NCI-H226 (cell line): ENCODE measurements at regions not wholly inside any gene's neighbourhood (a gene's known extent, or its start where the extent isn't known, plus 50 kb on each side); places are given as distances from the start of the nearest gene placed in this dataset.

Experiments
- DNase-seq: peaks from one replicate; pipeline ENCODE4 v3.0.0-alpha.2; 2015

- no peak for DNase-seq
These were observed 180.5 kb downstream of the ZNF365 start for GRCh38 chr10:62554632-62555199.

- DNase-seq, result no peak
These were observed 185.5 kb downstream of the ZNF365 start for GRCh38 chr10:62559481-62560200.

DNA sequence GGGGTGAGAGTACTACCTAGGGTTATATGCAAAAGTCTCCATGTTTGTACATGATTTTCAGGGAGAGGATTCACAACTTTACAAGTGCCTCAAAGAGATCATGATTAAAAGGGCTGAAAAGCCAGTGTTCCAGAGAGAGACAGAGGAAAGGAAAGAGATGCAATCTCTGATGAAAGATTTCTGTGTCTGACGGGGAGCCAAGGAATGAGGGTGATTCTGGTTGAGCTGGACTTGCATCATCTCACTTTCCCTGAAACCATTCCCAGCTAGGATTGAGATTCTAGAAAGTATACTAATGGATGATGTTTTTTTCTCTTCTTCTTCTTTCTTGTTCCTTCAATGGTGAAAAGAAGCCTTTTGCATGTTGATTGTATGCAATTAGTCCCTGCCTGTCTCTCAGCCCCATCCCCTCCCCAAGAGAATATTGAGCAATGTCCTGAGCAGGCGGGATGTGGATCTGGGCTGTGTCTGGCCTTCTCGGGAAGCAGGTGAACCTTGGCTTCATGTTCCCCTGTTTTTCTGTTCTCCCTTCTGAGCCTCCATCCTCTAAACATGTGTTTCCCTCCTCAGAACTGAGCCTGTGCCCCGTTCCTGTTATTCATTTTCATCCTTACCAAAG, 186.1 kb downstream of the ZNF365 start:
- peak; percentile 30 for DNase-seq

DNA sequence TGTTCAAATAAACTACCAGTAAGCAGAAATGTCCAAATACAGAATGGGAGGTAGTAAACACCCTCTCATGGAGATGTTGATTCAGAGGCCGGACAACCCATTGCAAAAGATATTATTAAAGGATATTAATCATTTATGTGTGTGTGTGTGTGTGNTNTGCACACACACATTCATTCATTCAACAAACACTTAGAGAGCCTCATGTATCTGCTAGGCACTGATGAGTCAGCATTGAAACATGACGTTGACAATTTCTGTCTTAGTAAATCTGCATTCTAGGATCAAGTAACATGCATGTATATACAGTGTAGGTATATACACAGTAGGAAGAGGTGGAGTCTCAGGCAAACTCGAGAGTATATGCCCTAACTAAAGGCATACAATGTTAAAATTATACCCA, 187.0 kb downstream of the ZNF365 start:
- no peak for DNase-seq

GRCh38 chr10:62562101-62562500, 187.9 kb downstream of the ZNF365 start:
- DNase-seq, result no peak

DNA sequence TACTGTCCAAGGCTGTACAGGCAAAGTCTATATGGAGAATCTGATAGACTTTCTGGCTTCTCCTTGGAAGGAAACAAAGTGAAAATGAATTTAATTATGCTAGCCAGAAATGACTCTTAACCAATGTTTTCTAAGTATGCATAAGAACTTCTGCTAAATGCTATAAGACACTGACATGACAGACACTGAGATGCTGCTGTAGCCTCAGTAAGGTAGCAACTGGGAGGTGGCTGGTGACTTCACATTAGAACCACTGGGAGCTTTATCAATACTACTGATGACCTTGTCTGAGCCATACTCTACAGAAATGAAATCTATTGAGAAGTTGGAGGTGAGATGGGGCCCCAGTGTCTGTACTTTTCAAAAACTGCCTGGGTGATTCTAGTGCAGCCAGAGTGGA, 188.6 kb downstream of the ZNF365 start:
- DNase-seq, result no peak

GRCh38 chr10:62573929-62574328, 199.8 kb downstream of the ZNF365 start:
- no peak for DNase-seq

- DNase-seq, result no peak
These were observed 202.9 kb downstream of the ZNF365 start for GRCh38 chr10:62577076-62577475.

GRCh38 chr10:62577666-62578291, 203.6 kb downstream of the ZNF365 start:
- no peak for DNase-seq

- DNase-seq, result no peak
These were observed 204.1 kb downstream of the ZNF365 start for GRCh38 chr10:62578301-62578700.

DNA sequence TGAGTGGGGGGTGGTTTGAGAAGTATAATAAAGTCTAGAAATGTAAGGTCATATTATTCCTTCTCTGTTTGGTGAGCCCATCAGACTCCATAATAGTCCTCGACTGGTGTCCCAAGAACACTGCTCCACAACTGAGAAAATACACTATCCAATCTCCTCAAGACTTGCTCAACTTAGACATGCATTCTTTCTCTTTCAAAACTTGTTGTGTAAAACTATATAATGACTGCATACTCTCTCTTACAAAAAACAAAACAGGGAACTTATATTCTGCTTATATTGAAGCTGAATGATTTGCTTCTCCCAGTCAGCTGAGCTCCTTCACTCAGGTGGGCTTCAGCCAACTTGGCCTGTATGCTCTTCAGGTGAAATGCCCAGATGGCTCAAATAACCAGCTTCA, 204.7 kb downstream of the ZNF365 start:
- no peak for DNase-seq

- DNase-seq, result no peak
These were observed 206.2 kb downstream of the ZNF365 start for GRCh38 chr10:62580396-62580795.

DNA sequence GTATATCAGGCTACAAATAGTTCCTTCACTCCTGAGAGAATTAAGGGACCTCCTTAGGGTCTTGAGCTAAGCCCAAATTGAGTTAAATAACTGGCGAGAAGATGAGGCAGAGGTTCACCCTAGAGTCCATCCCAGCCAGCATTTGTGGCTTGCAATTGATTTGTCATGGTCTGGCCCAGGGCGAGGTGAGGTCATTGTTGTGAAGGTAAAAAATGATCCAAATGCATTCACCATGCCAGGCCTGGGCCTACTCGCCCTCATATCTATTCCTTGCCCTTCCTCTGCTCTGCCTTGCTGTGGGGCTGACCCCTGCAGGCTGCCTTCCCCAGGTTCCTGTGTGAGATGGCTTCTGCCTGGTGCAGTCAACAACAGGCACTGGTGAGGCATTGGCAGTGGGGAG, 207.2 kb downstream of the ZNF365 start:
- DNase-seq, result no peak

- no peak for DNase-seq
These were observed 208.0 kb downstream of the ZNF365 start for GRCh38 chr10:62582101-62582705.

- peak; percentile 88 for DNase-seq
These were observed 208.6 kb downstream of the ZNF365 start for GRCh38 chr10:62582804-62583208.

- peak; percentile 84 for DNase-seq
These were observed 209.9 kb downstream of the ZNF365 start for GRCh38 chr10:62583876-62584615.

- DNase-seq, result peak; percentile 39
These were observed 210.6 kb downstream of the ZNF365 start for GRCh38 chr10:62584731-62585130.

- DNase-seq, result no peak
These were observed 211.1 kb downstream of the ZNF365 start for GRCh38 chr10:62585211-62585775.

GRCh38 chr10:62587011-62587410, 212.8 kb downstream of the ZNF365 start:
- DNase-seq, result no peak

DNA sequence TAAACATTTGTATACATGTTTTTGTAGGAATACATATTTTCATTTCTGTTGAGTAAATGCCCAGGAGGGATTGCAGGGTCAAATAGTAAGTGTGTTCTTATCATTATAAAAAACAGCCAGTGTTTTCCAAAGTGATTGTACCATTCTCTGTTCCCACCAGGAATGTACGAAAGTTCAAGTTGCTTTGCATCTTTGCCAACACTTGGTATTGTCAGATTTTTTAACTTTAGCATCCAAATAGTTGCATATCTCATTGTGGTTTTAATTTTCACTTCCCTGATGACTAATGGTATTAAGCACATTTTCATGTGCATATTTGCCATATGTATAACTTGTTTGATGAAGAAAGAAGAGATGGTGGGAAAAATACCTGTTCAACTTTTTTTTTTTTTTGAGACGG, 213.9 kb downstream of the ZNF365 start:
- no peak for DNase-seq

DNA sequence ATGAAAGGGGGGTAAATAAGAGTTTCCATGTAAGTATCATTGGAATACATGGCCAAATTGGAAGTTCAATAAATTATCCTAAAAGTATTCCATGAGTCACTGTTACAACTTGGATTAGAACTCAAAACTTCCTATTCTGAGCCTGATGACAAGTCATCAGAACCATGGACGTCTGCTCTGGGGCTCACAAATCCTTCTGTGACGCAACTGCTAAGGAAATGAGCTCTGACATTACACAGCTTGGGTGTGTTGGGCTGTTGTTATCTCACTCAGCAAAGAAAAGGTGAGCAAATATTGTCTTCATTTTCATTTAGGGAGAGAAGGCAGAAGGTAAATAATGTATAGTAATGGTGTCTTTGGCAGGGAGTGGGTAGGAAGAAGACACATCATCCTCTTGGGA, 214.8 kb upstream of the ADO start:
- DNase-seq, result no peak

DNA sequence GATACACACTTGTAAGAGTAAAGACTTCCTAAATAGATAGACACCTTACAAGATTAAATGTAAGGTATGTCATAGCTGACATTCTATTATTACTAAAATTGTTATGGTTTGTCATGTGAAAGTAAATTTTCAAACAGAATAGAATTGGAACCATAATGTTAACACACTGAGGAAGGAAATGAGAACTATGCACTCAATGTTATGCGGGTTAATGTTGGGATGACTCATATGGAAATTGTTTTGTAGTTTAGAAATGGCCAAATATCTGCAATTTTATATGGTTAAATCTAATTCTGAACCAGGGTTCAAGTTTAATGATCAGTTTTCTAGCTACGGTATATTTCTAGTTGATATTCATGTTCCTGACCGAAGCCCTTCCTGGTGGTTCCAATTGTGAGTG, 214.2 kb upstream of the ADO start:
- no peak for DNase-seq
